Right lobe of liver (tissue), 6 donors: ENCODE measurements at regions not wholly inside any gene's neighbourhood (a gene's known extent, or its start where the extent isn't known, plus 50 kb on each side); places are given as distances from the start of the nearest gene placed in this dataset.
"Not testable (repeated sequence)": the region's sequence is repeated elsewhere in the genome, so short reads cannot be mapped to it uniquely, and the experiment has no call there.

Experiments
- ATAC-seq, 4 donors: fragments of 200-7000 bp; cut with Tn5 transposase; one replicate each; pipeline ENCODE4 v1.9.1; 2020; ENCODE audit warnings: mild to moderate bottlenecking in 4 of 4, moderate library complexity in 4 of 4
- DNase-seq, 3 donors: peaks; one replicate each; pipeline ENCODE4 v3.0.0-alpha.2; 2020
- H3K27ac ChIP-seq, 3 donors: fragments of 200-600 bp; one replicate each; pipeline ENCODE4 v1.8.0; 2022
- H3K27me3 ChIP-seq, 2 donors: fragments of 200-600 bp; one replicate each; pipeline ENCODE4 v1.8.0; 2022
- H3K36me3 ChIP-seq, 4 donors: fragments of 200-600 bp; sonication (generic) in 1 of 4; one replicate each; pipeline versions ENCODE4 v1.5.1 to v1.8.0; 2017 to 2022; ENCODE audit warnings: control low read depth in 1 of 4
- H3K4me1 ChIP-seq, 4 donors: fragments of 200-600 bp; sonication (generic) in 1 of 4; one replicate each; pipeline versions ENCODE4 v1.5.1 to v1.8.0; 2017 to 2022; ENCODE audit warnings: control low read depth in 1 of 4
- H3K4me3 ChIP-seq, 3 donors: fragments of 200-600 bp; one replicate each; pipeline ENCODE4 v1.8.0; 2022
- H3K9me3 ChIP-seq, 4 donors: fragments of 200-600 bp; sonication (generic) in 1 of 4; one replicate each; pipeline versions ENCODE4 v1.5.1 to v1.8.0; 2017 to 2022; ENCODE audit warnings: control low read depth in 1 of 4
- CTCF ChIP-seq, 4 donors: fragments of 200-600 bp in 3 of 4; fragments of 450-650 bp in 1 of 4; IDR thresholded peaks; one replicate each; pipeline versions ENCODE4 v1.5.1 to v1.8.0; 2016 to 2022; ENCODE audit warnings: antibody characterized with exemption in 4 of 4, mild to moderate bottlenecking in 2 of 4
- POLR2A ChIP-seq: fragments of 450-650 bp; IDR thresholded peaks from one replicate; pipeline ENCODE4 v1.6.1; 2017; ENCODE audit warnings: antibody characterized with exemption, mild to moderate bottlenecking
- WGBS: methylation state at CpG from one replicate; pipeline ENCODE4 v1.1.6; 2018; ENCODE audit warnings: low coverage, low lambda C conversion rate; ENCODE audit not compliant: insufficient coverage; ENCODE audit errors: missing lambda C conversion rate; 5-methylcytosine and 5-hydroxymethylcytosine counted together
- intact Hi-C, 2 donors: fragments of 100-400 bp; cut with DNase I; formaldehyde crosslinking; loops; one replicate each; pipeline versions ENCODE4 v1.11.2 to v1.14.1; 2022
- donor health status: DM: no; HTN: yes; CAD: no.
- donor health status: DM: no; HTN: no; CAD: no.
- donor health status: DM: no; HTN: no; CAD: no.
- donor health status: DM: no; HTN: yes; CAD: no.
- donor health status: DM: no; HTN: yes; CAD: no.

- intact Hi-C loops, result no loop called here
- Histone ChIP-seq H3K27me3 (no peaks in the 10 kb centered on the region), H3K36me3 (no peaks in the 10 kb centered on the region), H3K9me3 (no peaks in the 10 kb centered on the region), H3K4me1 (no peaks in the 10 kb centered on the region), H3K4me3 (no peak overlapping the region), H3K27ac (no peak overlapping the region)
- ATAC-seq (no peak), DNase-seq (no peak)
- 25% methylated on average over 1 of the region's 1 CpG for WGBS
- no peak for TF ChIP-seq POLR2A
- no peak for TF ChIP-seq CTCF (IDR thresholded peaks at IDR 0.05)
These were observed 247.0 kb downstream of the USP25 start for GRCh38 chr21:15976807-15977206.

- no peak for TF ChIP-seq CTCF (IDR thresholded peaks at IDR 0.05)
- no peak for TF ChIP-seq POLR2A
- H3K9me3 ChIP-seq, result no peaks in the 10 kb centered on the region
- WGBS, result 46% methylated on average over 3 of the region's 3 CpGs
- intact Hi-C loops, result no loop called here
- no peaks in the 10 kb centered on the region for H3K4me1 ChIP-seq
- no peaks in the 10 kb centered on the region for H3K27me3 ChIP-seq
- H3K36me3 ChIP-seq, result no peaks in the 10 kb centered on the region
- no peak for ATAC-seq
- no peak for DNase-seq
- no peak overlapping the region for H3K27ac ChIP-seq
- no peak overlapping the region for H3K4me3 ChIP-seq
These were observed 248.5 kb downstream of the USP25 start for GRCh38 chr21:15978215-15978738.

- DNase-seq, H3K27ac ChIP-seq, H3K4me3 ChIP-seq, intact Hi-C loops, H3K27me3 ChIP-seq, H3K36me3 ChIP-seq, ATAC-seq, H3K4me1 ChIP-seq, H3K9me3 ChIP-seq: not testable (repeated sequence)
- WGBS, result 100% methylated on average over 6 of the region's 6 CpGs
These were observed 249.7 kb downstream of the USP25 start for GRCh38 chr21:15979493-15979892.

- Histone ChIP-seq H3K36me3 (no peaks in the 10 kb centered on the region), H3K4me1 (no peaks in the 10 kb centered on the region), H3K27ac (no peak overlapping the region), H3K9me3 (no peaks in the 10 kb centered on the region), H3K4me3 (no peak overlapping the region), H3K27me3 (no peaks in the 10 kb centered on the region)
- DNase-seq (no peak), ATAC-seq (peak; percentile 49 to 66 (median 56))
- WGBS, result 7% methylated on average over 1 of the region's 1 CpG
- intact Hi-C loops, result no loop called here
- TF ChIP-seq CTCF (IDR thresholded peaks at IDR 0.05) (no peak), POLR2A (no peak)
These were observed 256.5 kb downstream of the USP25 start for GRCh38 chr21:15986277-15986676.

GRCh38 chr21:15992171-15992570 is 262.4 kb downstream of the USP25 start:
- no peaks in the 10 kb centered on the region for H3K27me3 ChIP-seq
- intact Hi-C loops, result no loop called here
- no peak overlapping the region for H3K27ac ChIP-seq
- 33% methylated on average over 1 of the region's 1 CpG for WGBS
- no peak overlapping the region for H3K4me3 ChIP-seq
- ATAC-seq (no peak), DNase-seq (no peak)
- no peak for TF ChIP-seq POLR2A
- TF ChIP-seq CTCF (IDR thresholded peaks at IDR 0.05), result no peak
- H3K9me3 ChIP-seq, result no peaks in the 10 kb centered on the region
- no peaks in the 10 kb centered on the region for H3K4me1 ChIP-seq
- no peaks in the 10 kb centered on the region for H3K36me3 ChIP-seq
